Keratinocyte (primary cell): ENCODE measurements at regions not wholly inside any gene's neighbourhood (a gene's known extent, or its start where the extent isn't known, plus 50 kb on each side); places are given as distances from the start of the nearest gene placed in this dataset.

Source experiments
- EZH2 ChIP-seq: IDR thresholded peaks from one replicate; pipeline ENCODE4 v1.6.1; 2012; ENCODE audit warnings: inconsistent platforms, mild to moderate bottlenecking, low read length, moderate library complexity
- TF ChIP-seq, protein P1 (sequence below), 3 experiments: IDR thresholded peaks in 1 of 3; conservative IDR thresholded peaks in 1 of 3; optimal IDR thresholded peaks in 1 of 3; 2 replicates in 2 of 3; 3 replicates in 1 of 3; pipeline versions ENCODE3 to v1.5.1; 2011; ENCODE audit warnings: low read length in 3 of 3, mild to moderate bottlenecking in 3 of 3, moderate library complexity in 2 of 3, control low read depth in 1 of 3, inconsistent platforms in 1 of 3; ENCODE audit not compliant: insufficient read depth in 2 of 3; ENCODE audit errors: extremely low read depth in 1 of 3

- TF ChIP-seq, protein P1, sequence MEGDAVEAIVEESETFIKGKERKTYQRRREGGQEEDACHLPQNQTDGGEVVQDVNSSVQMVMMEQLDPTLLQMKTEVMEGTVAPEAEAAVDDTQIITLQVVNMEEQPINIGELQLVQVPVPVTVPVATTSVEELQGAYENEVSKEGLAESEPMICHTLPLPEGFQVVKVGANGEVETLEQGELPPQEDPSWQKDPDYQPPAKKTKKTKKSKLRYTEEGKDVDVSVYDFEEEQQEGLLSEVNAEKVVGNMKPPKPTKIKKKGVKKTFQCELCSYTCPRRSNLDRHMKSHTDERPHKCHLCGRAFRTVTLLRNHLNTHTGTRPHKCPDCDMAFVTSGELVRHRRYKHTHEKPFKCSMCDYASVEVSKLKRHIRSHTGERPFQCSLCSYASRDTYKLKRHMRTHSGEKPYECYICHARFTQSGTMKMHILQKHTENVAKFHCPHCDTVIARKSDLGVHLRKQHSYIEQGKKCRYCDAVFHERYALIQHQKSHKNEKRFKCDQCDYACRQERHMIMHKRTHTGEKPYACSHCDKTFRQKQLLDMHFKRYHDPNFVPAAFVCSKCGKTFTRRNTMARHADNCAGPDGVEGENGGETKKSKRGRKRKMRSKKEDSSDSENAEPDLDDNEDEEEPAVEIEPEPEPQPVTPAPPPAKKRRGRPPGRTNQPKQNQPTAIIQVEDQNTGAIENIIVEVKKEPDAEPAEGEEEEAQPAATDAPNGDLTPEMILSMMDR (optimal IDR thresholded peaks at IDR 0.05 in 1 of 3, IDR thresholded peaks at IDR 0.05 in 1 of 3, conservative IDR thresholded peaks at IDR 0.05 in 1 of 3; ENCODE audit: extremely low read depth in 1 of 3, insufficient read depth in 2 of 3, low read length in 3 of 3) = no peak
- no peak for TF ChIP-seq EZH2
These were observed 659.8 kb downstream of the VRK1 start for GRCh38 chr14:97456958-97457357.
